NOMO-1 (cell line): ENCODE measurements at regions not wholly inside any gene's neighbourhood (a gene's known extent, or its start where the extent isn't known, plus 50 kb on each side); places are given as distances from the start of the nearest gene placed in this dataset.

Source experiments
- DNase-seq, 2 experiments: peaks; one replicate each; lab custom pipeline; 2025; ENCODE audit not compliant: unreplicated experiment in 2 of 2; lab: John Stamatoyannopoulos, UW

GRCh38 chr5:96248131-96248530 lies 184.9 kb downstream of the PCSK1 start:
- no peak for DNase-seq

GRCh38 chr5:96247708-96248107 lies 185.3 kb downstream of the PCSK1 start:
- DNase-seq: no peak

GRCh38 chr5:96247097-96247701 lies 185.8 kb downstream of the PCSK1 start:
- no peak for DNase-seq

- no peak for DNase-seq
Observed at GRCh38 chr5:96245140-96246091, 187.6 kb downstream of the PCSK1 start.

GRCh38 chr5:96244696-96245095 lies 188.4 kb downstream of the PCSK1 start:
- DNase-seq: no peak

GRCh38 chr5:96243862-96244261 lies 189.2 kb downstream of the PCSK1 start:
- no peak for DNase-seq

- DNase-seq: no peak
Observed at GRCh38 chr5:96243203-96243602, 189.8 kb downstream of the PCSK1 start.

- no peak for DNase-seq
Observed at GRCh38 chr5:96242571-96242970, 190.5 kb downstream of the PCSK1 start.

GRCh38 chr5:96236831-96237230 lies 196.2 kb downstream of the PCSK1 start:
- no peak for DNase-seq

GRCh38 chr5:96236051-96236450 lies 197.0 kb downstream of the PCSK1 start:
- no peak for DNase-seq

GRCh38 chr5:96235008-96235910 lies 197.8 kb downstream of the PCSK1 start:
- DNase-seq: no peak

GRCh38 chr5:96232602-96233001 lies 200.4 kb downstream of the PCSK1 start:
- no peak for DNase-seq

- no peak for DNase-seq
Observed at GRCh38 chr5:96229188-96229587, 203.9 kb downstream of the PCSK1 start.

GRCh38 chr5:96228408-96228807 lies 204.6 kb downstream of the PCSK1 start:
- DNase-seq: no peak

GRCh38 chr5:96227957-96228356 lies 205.1 kb downstream of the PCSK1 start:
- no peak for DNase-seq

GRCh38 chr5:96226941-96227552 lies 206.0 kb downstream of the PCSK1 start:
- no peak for DNase-seq

- DNase-seq: no peak
Observed at GRCh38 chr5:96222129-96222528, 210.9 kb downstream of the PCSK1 start.

GRCh38 chr5:96220610-96221390 lies 212.2 kb downstream of the PCSK1 start:
- no peak for DNase-seq

- DNase-seq: no peak
Observed at GRCh38 chr5:96219580-96220281, 213.3 kb downstream of the PCSK1 start.
